K562 (cell line): ENCODE measurements at regions not wholly inside any gene's neighbourhood (a gene's known extent, or its start where the extent isn't known, plus 50 kb on each side); places are given as distances from the start of the nearest gene placed in this dataset.

Experiments used
- ATAC-seq: fragments of 200-7000 bp; cut with Tn5 transposase; 3 replicates; pipeline ENCODE4 v1.9.1; 2020; ENCODE audit warnings: moderate library complexity
- BruUV-seq: library from RNA; stranded (reverse); fragments of 400-500 nt; replicated peaks from 2 replicates; lab custom pipeline; 2021; lab: Mats Ljungman, UMichigan
- CTCF ChIA-PET: fragments of 300-600 bp; formaldehyde crosslinking; extraction: SDS; loops from one replicate; lab custom pipeline; 2021; ENCODE audit warnings: low intra/inter-chr PET ratio; lab: Yijun Ruan, JAX
- POLR2A ChIA-PET: fragments of 300-600, 350-650 bp; sonication (Branson Sonifier 250); formaldehyde crosslinking; extraction: SDS; loops from one replicate; lab custom pipeline; 2021; ENCODE audit warnings: antibody characterized with exemption, inconsistent platforms; lab: Yijun Ruan, JAX
- DNase-seq, 4 experiments: peaks; one replicate each; pipeline versions ENCODE4 v3.0.0 to v3.0.0-alpha.2; 2011 to 2018; ENCODE audit warnings: low spot score in 3 of 4, mixed read lengths in 3 of 4; ENCODE audit errors: extremely low read depth in 1 of 4
- FAIRE-seq: peaks from 2 replicates; lab custom pipeline; 2011; peaks lifted over from hg19 to GRCh38; lab: Jason Lieb, UNC
- H2AFZ ChIP-seq: 2 replicates; pipeline ENCODE4 v1.6.0; 2011; ENCODE audit warnings: low read depth, low read length, control low read depth, inconsistent platforms
- H3K27ac ChIP-seq: fragments of 200-600 bp; 3 replicates; pipeline ENCODE4 v1.8.0; 2011; ENCODE audit warnings: low read depth, mild to moderate bottlenecking, control low read depth, inconsistent platforms, low read length, moderate library complexity, mixed read lengths; ENCODE audit errors: extremely low read depth
- H3K27me3 ChIP-seq, 2 experiments: fragments of 300-600 bp in 1 of 2; 2 replicates in 1 of 2; 3 replicates in 1 of 2; pipeline versions ENCODE4 v1.6.0 to v1.8.0; 2011; ENCODE audit warnings: inconsistent platforms in 2 of 2, low read length in 2 of 2, mild to moderate bottlenecking in 1 of 2, mixed read lengths in 1 of 2, moderate library complexity in 1 of 2; ENCODE audit not compliant: control insufficient read depth in 2 of 2, insufficient read depth in 2 of 2
- H3K36me3 ChIP-seq: fragments of 300-600 bp; 3 replicates; pipeline ENCODE4 v1.8.0; 2011; ENCODE audit warnings: mild to moderate bottlenecking, low read length, inconsistent platforms; ENCODE audit not compliant: control insufficient read depth, insufficient read depth
- H3K4me1 ChIP-seq, 2 experiments: fragments of 200-600 bp in 1 of 2; replicated peaks in 1 of 2; 2 replicates in 1 of 2; 3 replicates in 1 of 2; pipeline versions ENCODE4 v1.5.1 to v1.8.0; 2011; ENCODE audit warnings: inconsistent platforms in 2 of 2, low read length in 2 of 2, mild to moderate bottlenecking in 1 of 2, mixed read lengths in 1 of 2, moderate library complexity in 1 of 2; ENCODE audit not compliant: control insufficient read depth in 2 of 2, insufficient read depth in 2 of 2
- H3K4me2 ChIP-seq: 2 replicates; pipeline ENCODE4 v1.6.1; 2011; ENCODE audit warnings: low read length, control low read depth, inconsistent platforms, mixed read lengths; ENCODE audit not compliant: insufficient read depth
- H3K4me3 ChIP-seq: fragments of 200-600 bp; sonication (generic), shearing (Covaris generic); 2 replicates; pipeline ENCODE4 v1.5.1; 2016; ENCODE audit warnings: control low read depth, inconsistent platforms
- H3K79me2 ChIP-seq: fragments of 200-600 bp; 3 replicates; pipeline ENCODE4 v1.8.0; 2011; ENCODE audit warnings: low read length, inconsistent platforms; ENCODE audit not compliant: control insufficient read depth, insufficient read depth
- H3K9ac ChIP-seq, 2 experiments: 2 replicates each; pipeline versions ENCODE4 v1.6.0 to v1.6.1; 2011; ENCODE audit warnings: low read depth in 2 of 2, low read length in 2 of 2, control low read depth in 1 of 2, inconsistent platforms in 1 of 2, mild to moderate bottlenecking in 1 of 2, mixed read lengths in 1 of 2; ENCODE audit not compliant: insufficient read depth in 1 of 2
- H3K9me1 ChIP-seq: one replicate; pipeline ENCODE4 v1.6.0; 2011; ENCODE audit warnings: inconsistent platforms, mild to moderate bottlenecking, low read length, moderate library complexity; ENCODE audit not compliant: control insufficient read depth, insufficient read depth
- H3K9me3 ChIP-seq: replicated peaks from 2 replicates; pipeline ENCODE4 v1.5.1; 2011; ENCODE audit warnings: low read depth, low read length, inconsistent platforms; ENCODE audit not compliant: control insufficient read depth, insufficient read depth
- H4K20me1 ChIP-seq: replicated peaks from 2 replicates; pipeline ENCODE4 v1.6.1; 2011; ENCODE audit warnings: low read length, inconsistent platforms, mixed read lengths; ENCODE audit not compliant: control insufficient read depth, insufficient read depth
- CXXC5 ChIP-seq: fragments of 250-450 bp; sonication (Bioruptor Pico); IDR thresholded peaks from 2 replicates; pipeline ENCODE4 v1.8.0; 2022; ENCODE audit warnings: inconsistent platforms, mild to moderate bottlenecking, moderate library complexity
- FOXA1 ChIP-seq: fragments of 450-650 bp; IDR thresholded peaks from 2 replicates; pipeline ENCODE4 v1.6.1; 2016; ENCODE audit warnings: mild to moderate bottlenecking, borderline replicate concordance
- FOXP1 ChIP-seq: sonication (generic); formaldehyde crosslinking; IDR thresholded peaks from 2 replicates; pipeline ENCODE4 v1.8.0; 2022; ENCODE audit warnings: mild to moderate bottlenecking, missing genetic modification reagents
- HOXB6 ChIP-seq: fragments of 250-450 bp; sonication (Bioruptor Pico); IDR thresholded peaks from 2 replicates; pipeline ENCODE4 v1.5.1; 2022; ENCODE audit warnings: mild to moderate bottlenecking, borderline replicate concordance
- LARP7 ChIP-seq: fragments of 450-650 bp; IDR thresholded peaks from 2 replicates; pipeline ENCODE4 v1.6.1; 2016
- YY1 ChIP-seq, 3 experiments: IDR thresholded peaks; 2 replicates each; pipeline ENCODE4 v1.6.1; 2011; ENCODE audit warnings: low read length in 2 of 3, mild to moderate bottlenecking in 2 of 3, moderate library complexity in 2 of 3, borderline replicate concordance in 1 of 3, control low read depth in 1 of 3, low read depth in 1 of 3; ENCODE audit not compliant: insufficient read depth in 3 of 3, insufficient replicate concordance in 2 of 3, control insufficient read depth in 1 of 3, insufficient read length in 1 of 3; ENCODE audit errors: extremely low read depth in 1 of 3
- ZBTB26 ChIP-seq: fragments of 450-650 bp; formaldehyde crosslinking; IDR thresholded peaks from 2 replicates; pipeline ENCODE4 v1.4.0; 2022; ENCODE audit warnings: missing genetic modification characterization
- ZBTB40 ChIP-seq, 2 experiments: fragments of 450-650 bp in 1 of 2; sonication (generic) in 1 of 2; formaldehyde crosslinking in 1 of 2; IDR thresholded peaks; 2 replicates each; pipeline versions ENCODE4 v1.7.1 to v1.9.0; 2016 to 2022; ENCODE audit warnings: inconsistent platforms in 1 of 2, mild to moderate bottlenecking in 1 of 2, missing genetic modification reagents in 1 of 2
- WGBS: fragments of 100-300 bp; shearing (Covaris generic); methylation state at CpG from one replicate; pipeline ENCODE4 v1.1.6; 2016; ENCODE audit warnings: low coverage, mixed read lengths; ENCODE audit not compliant: insufficient coverage; ENCODE audit errors: missing lambda C conversion rate; 5-methylcytosine and 5-hydroxymethylcytosine counted together
- in situ Hi-C: fragments of 300-500 bp; cut with MboI; formaldehyde crosslinking; loops from 4 replicates; pipeline ENCODE4 v1.15.0; 2018; ENCODE audit warnings: inconsistent platforms, mixed read lengths
- intact Hi-C: fragments of 100-400 bp; cut with micrococcal nuclease; formaldehyde crosslinking; loops from 2 replicates; pipeline ENCODE4 v1.14.2; 2022
- TF ChIP-seq, protein P1 (sequence below): sonication (generic); formaldehyde crosslinking; IDR thresholded peaks from 2 replicates; pipeline ENCODE4 v1.8.1; 2023; ENCODE audit warnings: mild to moderate bottlenecking, missing genetic modification reagents, moderate library complexity

GRCh38 chr14:85978582-85979250 is 448.8 kb downstream of the FLRT2 start (continued):
- TF ChIP-seq, protein P1, sequence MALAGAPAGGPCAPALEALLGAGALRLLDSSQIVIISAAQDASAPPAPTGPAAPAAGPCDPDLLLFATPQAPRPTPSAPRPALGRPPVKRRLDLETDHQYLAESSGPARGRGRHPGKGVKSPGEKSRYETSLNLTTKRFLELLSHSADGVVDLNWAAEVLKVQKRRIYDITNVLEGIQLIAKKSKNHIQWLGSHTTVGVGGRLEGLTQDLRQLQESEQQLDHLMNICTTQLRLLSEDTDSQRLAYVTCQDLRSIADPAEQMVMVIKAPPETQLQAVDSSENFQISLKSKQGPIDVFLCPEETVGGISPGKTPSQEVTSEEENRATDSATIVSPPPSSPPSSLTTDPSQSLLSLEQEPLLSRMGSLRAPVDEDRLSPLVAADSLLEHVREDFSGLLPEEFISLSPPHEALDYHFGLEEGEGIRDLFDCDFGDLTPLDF, result no peak
- TF ChIP-seq ZBTB26, result no peak
- no peak for TF ChIP-seq HOXB6
- no peak for TF ChIP-seq CXXC5 (CRISPR knock-in tag)
- TF ChIP-seq LARP7, result no peak

- ATAC-seq (no peak), FAIRE-seq (no peak), DNase-seq (no peak)
- Histone ChIP-seq H3K27me3 (no peaks in the 10 kb centered on the region), H3K9ac (no peak overlapping the region), H4K20me1 (no peaks in the 10 kb centered on the region), H3K9me3 (no peaks in the 10 kb centered on the region), H3K79me2 (no peaks in the 10 kb centered on the region), H3K9me1 (no peaks in the 10 kb centered on the region), H2AFZ (no peak overlapping the region), H3K4me3 (no peak overlapping the region), H3K4me1 (no peaks in the 10 kb centered on the region), H3K4me2 (no peak overlapping the region), H3K36me3 (no peaks in the 10 kb centered on the region), H3K27ac (no peak overlapping the region)
- no TSS peak for BruUV-seq
- CTCF ChIA-PET, result no interaction called here
- POLR2A ChIA-PET, result no interaction called here
- 3% methylated on average over 6 of the region's 8 CpGs for WGBS
- in situ Hi-C loops (no loop called here), intact Hi-C loops (no loop called here)
- TF ChIP-seq ZBTB40 (IDR thresholded peaks at IDR 0.05), result no peak
- no peak for TF ChIP-seq ZBTB40 (CRISPR knock-in tag; IDR thresholded peaks at IDR 0.05)
- TF ChIP-seq YY1 (IDR thresholded peaks at IDR 0.05; ENCODE audit: borderline replicate concordance in 1 of 3, control insufficient read depth in 1 of 3, extremely low read depth in 1 of 3, insufficient read depth in 3 of 3, insufficient read length in 1 of 3, insufficient replicate concordance in 2 of 3, low read depth in 1 of 3, low read length in 2 of 3), result no peak
- TF ChIP-seq FOXP1, result no peak
- TF ChIP-seq FOXA1, result no peak
Measured at GRCh38 chr14:85974602-85975001, 444.7 kb downstream of the FLRT2 start.
